SU-DHL-6 (cell line): ENCODE measurements at regions not wholly inside any gene's neighbourhood (a gene's known extent, or its start where the extent isn't known, plus 50 kb on each side); places are given as distances from the start of the nearest gene placed in this dataset.

ENCODE experiments used
- EZH2phosphoT487 ChIP-seq: fragments of 200-600 bp; sonication (generic), shearing (Covaris generic); conservative IDR thresholded peaks from 2 replicates; pipeline ENCODE4 v1.6.1; 2018; ENCODE audit warnings: mild to moderate bottlenecking, antibody characterized with exemption, low read length, moderate library complexity, mixed read lengths
- TF ChIP-seq, protein P1 (sequence below): fragments of 200-600 bp; sonication (generic); IDR thresholded peaks from one replicate; pipeline ENCODE4 v1.5.1; 2017; ENCODE audit warnings: antibody characterized with exemption, mild to moderate bottlenecking, low read length, moderate library complexity; ENCODE audit not compliant: insufficient read depth, poor library complexity, severe bottlenecking

DNA sequence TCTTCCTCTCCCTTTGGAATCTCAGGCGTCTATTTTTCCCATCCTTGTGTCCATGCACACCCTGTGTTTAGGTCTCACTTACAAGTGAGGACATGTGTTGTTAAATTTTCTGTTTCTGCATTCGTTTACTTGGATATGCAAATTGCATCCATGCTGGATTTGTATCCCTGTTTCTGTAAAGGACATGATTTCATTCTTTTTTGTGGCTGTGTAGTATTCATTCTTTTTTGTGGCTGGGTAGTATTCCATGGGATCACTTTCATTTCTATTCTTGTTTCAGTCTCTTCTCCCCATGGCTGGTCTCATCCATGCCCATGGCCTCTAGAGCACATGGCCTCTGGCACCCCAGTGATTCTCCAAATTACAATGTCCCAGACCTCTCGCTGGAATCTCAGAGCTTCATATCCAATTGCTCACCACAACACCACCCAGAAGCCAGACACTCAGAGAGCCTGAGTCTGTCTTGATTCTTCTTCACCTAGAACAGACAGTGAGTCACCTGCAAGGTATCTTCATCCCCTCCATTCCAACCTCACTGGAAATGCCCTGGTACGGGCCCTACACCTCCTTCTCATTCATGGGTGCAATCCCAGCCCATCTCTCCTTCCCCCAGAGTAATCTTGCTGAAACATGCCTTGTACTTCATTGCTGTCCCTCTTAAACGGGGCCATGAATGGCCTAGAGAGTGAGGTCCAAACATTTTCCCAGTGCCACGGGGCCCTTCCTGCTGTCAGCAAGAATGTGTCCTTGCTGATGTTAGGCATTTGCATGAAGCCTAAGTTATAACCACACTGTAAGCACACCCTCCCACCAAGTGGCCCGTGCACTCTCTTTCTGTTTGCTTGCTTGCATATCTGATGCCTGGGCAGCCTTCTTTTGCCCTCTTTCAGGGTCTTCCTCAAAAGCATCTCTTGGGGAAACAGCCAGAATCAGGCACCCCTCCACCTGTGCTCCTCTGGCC is 476.2 kb upstream of the TSHZ3 start:
- TF ChIP-seq, protein P1, sequence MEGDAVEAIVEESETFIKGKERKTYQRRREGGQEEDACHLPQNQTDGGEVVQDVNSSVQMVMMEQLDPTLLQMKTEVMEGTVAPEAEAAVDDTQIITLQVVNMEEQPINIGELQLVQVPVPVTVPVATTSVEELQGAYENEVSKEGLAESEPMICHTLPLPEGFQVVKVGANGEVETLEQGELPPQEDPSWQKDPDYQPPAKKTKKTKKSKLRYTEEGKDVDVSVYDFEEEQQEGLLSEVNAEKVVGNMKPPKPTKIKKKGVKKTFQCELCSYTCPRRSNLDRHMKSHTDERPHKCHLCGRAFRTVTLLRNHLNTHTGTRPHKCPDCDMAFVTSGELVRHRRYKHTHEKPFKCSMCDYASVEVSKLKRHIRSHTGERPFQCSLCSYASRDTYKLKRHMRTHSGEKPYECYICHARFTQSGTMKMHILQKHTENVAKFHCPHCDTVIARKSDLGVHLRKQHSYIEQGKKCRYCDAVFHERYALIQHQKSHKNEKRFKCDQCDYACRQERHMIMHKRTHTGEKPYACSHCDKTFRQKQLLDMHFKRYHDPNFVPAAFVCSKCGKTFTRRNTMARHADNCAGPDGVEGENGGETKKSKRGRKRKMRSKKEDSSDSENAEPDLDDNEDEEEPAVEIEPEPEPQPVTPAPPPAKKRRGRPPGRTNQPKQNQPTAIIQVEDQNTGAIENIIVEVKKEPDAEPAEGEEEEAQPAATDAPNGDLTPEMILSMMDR, result no peak
- TF ChIP-seq EZH2phosphoT487, result no peak
